ENCODE measurements at regions not wholly inside any gene's neighbourhood (a gene's known extent, or its start where the extent isn't known, plus 50 kb on each side); places are given as distances from the start of the nearest gene placed in this dataset.

DNA sequence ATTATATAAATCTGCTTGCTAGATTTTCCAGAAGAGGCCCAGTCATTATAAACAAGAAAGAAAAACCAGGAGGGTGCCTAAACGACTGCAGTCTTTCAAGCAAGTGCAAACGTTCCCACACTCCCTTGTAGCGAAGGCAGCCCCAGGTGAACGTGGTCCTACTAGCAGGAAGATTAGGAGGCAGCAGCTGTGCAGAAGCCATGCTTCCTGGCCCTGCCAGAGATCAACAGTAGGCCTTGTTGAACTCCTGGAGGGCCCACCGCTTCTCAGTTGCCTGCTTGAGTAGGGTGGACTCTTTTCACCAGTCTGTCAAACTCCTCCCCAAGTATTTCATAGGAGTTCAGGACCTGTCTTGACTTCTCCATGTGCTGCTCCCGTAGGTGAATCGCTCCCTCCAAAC lies 163.0 kb upstream of the GORAB start:
- Histone ChIP-seq H3K9me3 (ENCODE audit: insufficient read depth in 2 of 2, low read depth in 1 of 2, low read length in 1 of 2) (no peaks in the 10 kb centered on the region), H3K79me2 (ENCODE audit: control insufficient read depth in 1 of 2, insufficient read depth in 2 of 2, low read length in 2 of 2) (no peaks in the 10 kb centered on the region), H2BK120ac (replicated peaks; ENCODE audit: low read depth, low read length) (no peak overlapping the region), H3K4me1 (replicated peaks in 1 of 4; ENCODE audit: control insufficient read depth in 3 of 4, insufficient read depth in 4 of 4, low read length in 3 of 4) (no peaks in the 10 kb centered on the region), H4K20me1 (replicated peaks in 1 of 2; ENCODE audit: control insufficient read depth in 1 of 2, insufficient read depth in 2 of 2, low read length in 2 of 2) (no peaks in the 10 kb centered on the region), H3K4ac (replicated peaks; ENCODE audit: insufficient read length, low read depth, low read length) (no peak overlapping the region), H3K27me3 (replicated peaks in 1 of 4; ENCODE audit: control insufficient read depth in 3 of 4, extremely low read depth in 1 of 4, insufficient read depth in 3 of 4, low read length in 3 of 4) (no peaks in the 10 kb centered on the region), H2AK5ac (ENCODE audit: low read depth, low read length) (no peak overlapping the region), H3K4me3 (ENCODE audit: extremely low read depth in 1 of 4, insufficient read depth in 2 of 4, low read depth in 3 of 4, low read length in 4 of 4) (no peak overlapping the region), H3K23ac (ENCODE audit: insufficient read length) (no peak overlapping the region), H4K8ac (ENCODE audit: extremely low read depth, insufficient read depth, low read length) (peak overlapping the region; percentile 57; the same call in 1 of the 2 replicates), H3K23me2 (ENCODE audit: low read depth, low read length) (no peaks in the 10 kb centered on the region), H3K9ac (replicated peaks in 1 of 4; ENCODE audit: extremely low read depth in 1 of 4, low read depth in 3 of 4, low read length in 3 of 4) (no peak overlapping the region), H3K4me2 (ENCODE audit: insufficient read depth in 1 of 2, low read depth in 2 of 2, low read length in 2 of 2) (no peak overlapping the region), H2BK12ac (ENCODE audit: low read depth, low read length) (no peak overlapping the region), H2BK20ac (ENCODE audit: low read length) (no peak overlapping the region), H2AFZ (ENCODE audit: low read length) (no peak overlapping the region), H3K56ac (replicated peaks; ENCODE audit: insufficient read length, low read depth, low read length) (no peak overlapping the region), H3K18ac (ENCODE audit: extremely low read depth, low read length) (no peak overlapping the region), H3K14ac (ENCODE audit: insufficient read length) (no peak overlapping the region), H2BK15ac (ENCODE audit: low read length) (no peak overlapping the region), H4K91ac (replicated peaks; ENCODE audit: insufficient read length, low read length) (no peak overlapping the region), H3K79me1 (ENCODE audit: low read depth, low read length) (no peaks in the 10 kb centered on the region), H4K5ac (ENCODE audit: insufficient read length, low read depth, low read length) (no peak overlapping the region), H2BK5ac (ENCODE audit: low read depth, low read length) (no peak overlapping the region), H3K27ac (ENCODE audit: low read depth, low read length) (no peak overlapping the region), H3K36me3 (ENCODE audit: control insufficient read depth in 2 of 4, insufficient read depth in 4 of 4, low read length in 3 of 4) (no peaks in the 10 kb centered on the region)
- DNase-seq (ENCODE audit: low read depth in 1 of 2, low spot score in 2 of 2) = no peak
- ChIA-PET POLR2A (ENCODE audit: partially characterized antibody) (no interaction called here), CTCF (ENCODE audit: partially characterized antibody) (no interaction called here)
- WGBS, 2 experiments (ENCODE audit: extremely low coverage in 1 of 2, insufficient coverage in 1 of 2, insufficient read length in 1 of 2, insufficient replicate concordance in 2 of 2, low coverage in 1 of 2, low lambda C conversion rate in 2 of 2, missing lambda C conversion rate in 1 of 2) = 92% methylated on average over 7 of the region's 7 CpGs; no CpG with 5 or more reads in 1 of the 2 experiments
- no peak for FAIRE-seq
- no peak for TF ChIP-seq TCF12 (IDR thresholded peaks at IDR 0.05; ENCODE audit: low read depth, low read length)
- no peak for TF ChIP-seq BACH1 (IDR thresholded peaks at IDR 0.05; ENCODE audit: low read length)
- no peak for TF ChIP-seq NANOG (IDR thresholded peaks at IDR 0.05; ENCODE audit: insufficient read depth, low read depth, low read length, poor library complexity, severe bottlenecking)
- TF ChIP-seq, protein P1, sequence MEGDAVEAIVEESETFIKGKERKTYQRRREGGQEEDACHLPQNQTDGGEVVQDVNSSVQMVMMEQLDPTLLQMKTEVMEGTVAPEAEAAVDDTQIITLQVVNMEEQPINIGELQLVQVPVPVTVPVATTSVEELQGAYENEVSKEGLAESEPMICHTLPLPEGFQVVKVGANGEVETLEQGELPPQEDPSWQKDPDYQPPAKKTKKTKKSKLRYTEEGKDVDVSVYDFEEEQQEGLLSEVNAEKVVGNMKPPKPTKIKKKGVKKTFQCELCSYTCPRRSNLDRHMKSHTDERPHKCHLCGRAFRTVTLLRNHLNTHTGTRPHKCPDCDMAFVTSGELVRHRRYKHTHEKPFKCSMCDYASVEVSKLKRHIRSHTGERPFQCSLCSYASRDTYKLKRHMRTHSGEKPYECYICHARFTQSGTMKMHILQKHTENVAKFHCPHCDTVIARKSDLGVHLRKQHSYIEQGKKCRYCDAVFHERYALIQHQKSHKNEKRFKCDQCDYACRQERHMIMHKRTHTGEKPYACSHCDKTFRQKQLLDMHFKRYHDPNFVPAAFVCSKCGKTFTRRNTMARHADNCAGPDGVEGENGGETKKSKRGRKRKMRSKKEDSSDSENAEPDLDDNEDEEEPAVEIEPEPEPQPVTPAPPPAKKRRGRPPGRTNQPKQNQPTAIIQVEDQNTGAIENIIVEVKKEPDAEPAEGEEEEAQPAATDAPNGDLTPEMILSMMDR (IDR thresholded peaks at IDR 0.05; ENCODE audit: control extremely low read depth in 1 of 3, insufficient read depth in 1 of 3, low read depth in 1 of 3, low read length in 3 of 3) = no peak
- TF ChIP-seq GABPA (IDR thresholded peaks at IDR 0.05; ENCODE audit: borderline replicate concordance, insufficient read depth, low read length) = no peak
- TF ChIP-seq KDM1A (IDR thresholded peaks at IDR 0.05; ENCODE audit: borderline replicate concordance, low read length) = no peak
- TF ChIP-seq RAD21 (IDR thresholded peaks at IDR 0.05 in 1 of 2, conservative IDR thresholded peaks at IDR 0.05 in 1 of 2; ENCODE audit: low read depth in 2 of 2, low read length in 2 of 2) = no peak
- no peak for TF ChIP-seq TAF1 (IDR thresholded peaks at IDR 0.05; ENCODE audit: low read depth, low read length)
- no peak for TF ChIP-seq RNF2 (IDR thresholded peaks at IDR 0.05; ENCODE audit: borderline replicate concordance, low read depth, low read length, missing control alignments, poor library complexity, severe bottlenecking)
- TF ChIP-seq TBP (IDR thresholded peaks at IDR 0.05; ENCODE audit: low read depth, low read length) = no peak

All from H1 (cell line).